ENCODE measurements at regions not wholly inside any gene's neighbourhood (a gene's known extent, or its start where the extent isn't known, plus 50 kb on each side); places are given as distances from the start of the nearest gene placed in this dataset.

GRCh38 chr6:44675449-44675848 lies 287.9 kb downstream of the CDC5L start:
- Histone ChIP-seq H3K4me3 (ENCODE audit: low read depth in 1 of 2, low read length in 1 of 2) (no peak overlapping the region), H3K27ac (no peak overlapping the region), H3K9me3 (no peaks in the 10 kb centered on the region), H3K36me3 (no peaks in the 10 kb centered on the region), H3K4me1 (ENCODE audit: control insufficient read depth in 1 of 2, insufficient read depth in 1 of 2, low read depth in 1 of 2, low read length in 1 of 2) (no peaks in the 10 kb centered on the region), H3K27me3 (peaks cover 12% of the 10 kb centered on the region)
- TF ChIP-seq, protein P1, sequence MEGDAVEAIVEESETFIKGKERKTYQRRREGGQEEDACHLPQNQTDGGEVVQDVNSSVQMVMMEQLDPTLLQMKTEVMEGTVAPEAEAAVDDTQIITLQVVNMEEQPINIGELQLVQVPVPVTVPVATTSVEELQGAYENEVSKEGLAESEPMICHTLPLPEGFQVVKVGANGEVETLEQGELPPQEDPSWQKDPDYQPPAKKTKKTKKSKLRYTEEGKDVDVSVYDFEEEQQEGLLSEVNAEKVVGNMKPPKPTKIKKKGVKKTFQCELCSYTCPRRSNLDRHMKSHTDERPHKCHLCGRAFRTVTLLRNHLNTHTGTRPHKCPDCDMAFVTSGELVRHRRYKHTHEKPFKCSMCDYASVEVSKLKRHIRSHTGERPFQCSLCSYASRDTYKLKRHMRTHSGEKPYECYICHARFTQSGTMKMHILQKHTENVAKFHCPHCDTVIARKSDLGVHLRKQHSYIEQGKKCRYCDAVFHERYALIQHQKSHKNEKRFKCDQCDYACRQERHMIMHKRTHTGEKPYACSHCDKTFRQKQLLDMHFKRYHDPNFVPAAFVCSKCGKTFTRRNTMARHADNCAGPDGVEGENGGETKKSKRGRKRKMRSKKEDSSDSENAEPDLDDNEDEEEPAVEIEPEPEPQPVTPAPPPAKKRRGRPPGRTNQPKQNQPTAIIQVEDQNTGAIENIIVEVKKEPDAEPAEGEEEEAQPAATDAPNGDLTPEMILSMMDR (IDR thresholded peaks at IDR 0.05): no peak

DNA sequence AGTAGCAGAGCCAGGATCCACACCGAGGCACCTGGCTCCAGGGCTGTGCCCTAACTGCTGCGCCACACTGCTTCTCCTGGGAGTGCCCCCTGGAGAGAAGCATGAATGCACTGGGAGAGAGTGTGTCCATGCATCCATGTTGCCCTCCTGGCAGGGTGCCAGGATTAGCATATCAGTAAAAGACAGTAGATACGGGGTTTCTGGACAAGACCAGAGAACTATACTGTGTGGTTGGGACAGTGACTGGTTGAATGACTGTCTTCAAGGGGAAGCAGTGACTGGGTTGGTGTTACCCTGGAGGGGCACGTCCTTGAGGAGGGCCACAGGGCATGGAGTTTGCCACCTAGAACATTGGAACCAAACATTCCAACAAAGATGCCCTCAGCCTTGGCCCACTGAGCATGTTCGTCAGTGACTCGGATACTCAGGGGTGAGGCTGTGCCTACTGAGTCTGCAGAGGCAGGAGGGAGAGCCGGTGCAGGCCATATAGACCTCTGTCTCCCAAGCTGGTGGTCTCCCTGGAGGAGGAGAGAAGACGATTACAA lies 288.8 kb downstream of the CDC5L start:
- Histone ChIP-seq H3K27ac (no peak overlapping the region), H3K27me3 (peaks cover 12% of the 10 kb centered on the region), H3K4me3 (ENCODE audit: low read depth in 1 of 2, low read length in 1 of 2) (no peak overlapping the region), H3K9me3 (no peaks in the 10 kb centered on the region), H3K36me3 (no peaks in the 10 kb centered on the region), H3K4me1 (ENCODE audit: control insufficient read depth in 1 of 2, insufficient read depth in 1 of 2, low read depth in 1 of 2, low read length in 1 of 2) (no peaks in the 10 kb centered on the region)
- TF ChIP-seq, protein P1 (IDR thresholded peaks at IDR 0.05): no peak

DNA sequence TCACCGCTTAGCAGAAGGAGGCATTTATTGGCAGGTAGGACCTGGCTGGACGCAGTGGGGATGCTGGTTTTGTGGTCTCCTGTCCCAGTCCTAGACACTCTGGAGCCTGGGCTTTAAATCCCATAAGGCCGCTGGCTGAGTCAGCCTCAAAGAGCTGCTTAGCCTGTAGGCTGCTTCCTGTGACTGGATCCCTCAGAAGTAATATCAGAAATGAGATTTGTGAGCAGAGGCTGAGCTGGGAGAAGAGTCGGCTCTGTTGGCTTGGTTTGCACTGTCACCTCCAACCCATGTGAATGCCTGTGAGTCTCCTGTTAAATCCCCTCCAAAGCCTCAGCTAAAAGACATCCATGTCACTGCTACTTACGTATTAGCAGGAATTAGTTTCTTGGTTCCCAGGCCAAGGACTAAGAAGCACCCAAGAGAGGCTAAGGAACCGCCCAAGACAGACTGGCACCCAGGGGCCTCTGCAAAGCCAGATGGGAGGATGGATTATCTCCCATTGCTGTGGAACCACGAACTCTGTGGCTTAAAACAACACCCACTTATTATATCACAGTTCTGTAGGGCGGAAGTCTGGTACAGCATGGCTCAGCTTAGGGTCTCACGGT lies 289.4 kb downstream of the CDC5L start:
- H3K27ac ChIP-seq: no peak overlapping the region
- TF ChIP-seq, protein P1 (IDR thresholded peaks at IDR 0.05): no peak
- H3K36me3 ChIP-seq: no peaks in the 10 kb centered on the region
- no peaks in the 10 kb centered on the region for H3K9me3 ChIP-seq
- peaks cover 12% of the 10 kb centered on the region for H3K27me3 ChIP-seq
- no peak overlapping the region for H3K4me3 ChIP-seq (ENCODE audit: low read depth in 1 of 2, low read length in 1 of 2)
- no peaks in the 10 kb centered on the region for H3K4me1 ChIP-seq (ENCODE audit: control insufficient read depth in 1 of 2, insufficient read depth in 1 of 2, low read depth in 1 of 2, low read length in 1 of 2)

DNA sequence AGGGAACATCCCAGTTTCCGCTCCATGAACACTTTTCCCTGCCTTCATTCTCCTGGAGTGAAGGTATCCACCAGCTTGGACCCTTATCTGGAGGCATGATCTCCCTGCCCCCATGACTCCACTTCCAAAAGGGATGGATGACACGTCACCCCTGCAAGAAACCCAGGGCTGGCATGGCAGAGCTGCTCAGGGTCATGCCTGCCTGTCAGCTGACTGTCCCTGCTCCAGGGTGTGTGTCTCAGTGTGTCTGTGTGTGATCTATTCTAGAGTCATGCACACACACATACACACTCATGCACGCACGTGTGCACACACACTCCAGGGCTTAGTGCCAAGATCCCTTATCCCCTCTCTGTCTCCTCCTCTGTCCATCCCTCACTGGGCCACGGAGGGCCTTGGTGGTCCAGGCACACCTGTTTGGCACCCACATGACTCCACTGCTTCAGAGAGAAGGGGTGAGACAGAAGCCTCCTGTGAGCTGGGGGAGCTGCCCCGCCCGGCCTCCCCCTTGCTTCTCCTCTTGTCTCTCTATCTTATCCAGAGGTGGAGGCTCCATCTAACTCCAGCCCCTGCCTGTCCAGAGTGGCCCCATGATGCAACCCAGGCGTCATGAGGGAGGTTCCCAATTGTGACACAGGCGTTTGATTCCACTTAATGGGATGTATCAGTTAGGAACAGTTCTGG lies 290.9 kb downstream of the CDC5L start:
- H3K27me3 ChIP-seq: peaks cover 6% of the 10 kb centered on the region
- TF ChIP-seq, protein P1 (IDR thresholded peaks at IDR 0.05): no peak
- H3K4me3 ChIP-seq (ENCODE audit: low read depth in 1 of 2, low read length in 1 of 2): no peak overlapping the region
- H3K9me3 ChIP-seq: no peaks in the 10 kb centered on the region
- H3K36me3 ChIP-seq: no peaks in the 10 kb centered on the region
- H3K27ac ChIP-seq: no peak overlapping the region
- H3K4me1 ChIP-seq (ENCODE audit: control insufficient read depth in 1 of 2, insufficient read depth in 1 of 2, low read depth in 1 of 2, low read length in 1 of 2): no peaks in the 10 kb centered on the region

DNA sequence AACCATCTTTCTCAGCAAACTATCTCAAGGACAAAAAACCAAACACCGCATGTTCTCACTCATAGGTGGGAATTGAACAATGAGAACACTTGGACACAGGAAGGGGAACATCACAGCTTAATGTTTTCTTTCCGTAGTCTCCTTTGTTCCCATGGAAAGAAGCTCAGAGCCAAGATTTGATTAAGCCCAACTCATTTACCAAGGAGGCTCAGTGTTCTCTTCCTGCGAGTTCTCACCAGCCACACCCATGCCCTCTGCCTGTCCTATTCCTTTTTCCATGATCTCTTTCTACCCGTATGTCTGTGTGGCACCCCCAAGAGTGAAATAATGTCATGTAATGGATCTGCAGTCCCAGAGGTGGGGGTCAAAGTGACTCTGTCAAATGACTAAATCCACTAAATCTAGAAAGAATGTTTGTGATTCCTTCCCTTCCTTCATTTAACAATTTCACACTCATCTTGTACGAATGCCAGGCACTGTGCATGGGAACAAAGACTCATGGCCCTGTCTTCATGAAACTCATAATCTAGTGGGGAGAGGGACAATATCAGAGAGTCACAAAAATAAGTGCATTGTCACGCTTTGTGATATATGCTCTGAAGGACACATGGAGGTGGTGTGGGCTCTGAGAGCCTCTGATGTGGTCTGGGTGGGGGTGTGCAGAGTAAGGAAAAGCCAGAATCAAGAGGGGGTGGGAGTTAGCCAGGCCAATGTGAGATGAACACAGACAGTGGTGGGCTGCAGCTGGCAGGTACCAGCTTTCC lies 292.1 kb downstream of the CDC5L start:
- no peak overlapping the region for H3K4me3 ChIP-seq (ENCODE audit: low read depth in 1 of 2, low read length in 1 of 2)
- no peaks in the 10 kb centered on the region for H3K36me3 ChIP-seq
- H3K4me1 ChIP-seq (ENCODE audit: control insufficient read depth in 1 of 2, insufficient read depth in 1 of 2, low read depth in 1 of 2, low read length in 1 of 2): no peaks in the 10 kb centered on the region
- H3K9me3 ChIP-seq: no peaks in the 10 kb centered on the region
- H3K27me3 ChIP-seq: no peaks in the 10 kb centered on the region
- TF ChIP-seq, protein P1 (IDR thresholded peaks at IDR 0.05): no peak
- H3K27ac ChIP-seq: no peak overlapping the region
